ENCODE measurements at regions not wholly inside any gene's neighbourhood (a gene's known extent, or its start where the extent isn't known, plus 50 kb on each side); places are given as distances from the start of the nearest gene placed in this dataset.

- DNase-seq, result no peak
These were observed 210.6 kb upstream of the SOX4 start for GRCh38 chr6:21382821-21383449.

GRCh38 chr6:21383450-21384085 is 210.0 kb upstream of the SOX4 start:
- no peak for DNase-seq

- DNase-seq, result no peak
These were observed 209.3 kb upstream of the SOX4 start for GRCh38 chr6:21384216-21384615.

- no peak for DNase-seq
These were observed 206.8 kb upstream of the SOX4 start for GRCh38 chr6:21386744-21387143.

- DNase-seq, result no peak
These were observed 202.9 kb upstream of the SOX4 start for GRCh38 chr6:21390532-21391213.

- no peak for DNase-seq
These were observed 201.4 kb upstream of the SOX4 start for GRCh38 chr6:21392177-21392576.

GRCh38 chr6:21393441-21394165 is 199.9 kb upstream of the SOX4 start:
- DNase-seq, result no peak

GRCh38 chr6:21395121-21395520 is 198.4 kb upstream of the SOX4 start:
- no peak for DNase-seq

GRCh38 chr6:21396313-21396712 is 197.2 kb upstream of the SOX4 start:
- no peak for DNase-seq

- DNase-seq, result no peak
These were observed 194.7 kb upstream of the SOX4 start for GRCh38 chr6:21398741-21399325.

- DNase-seq, result no peak
These were observed 191.2 kb upstream of the SOX4 start for GRCh38 chr6:21402368-21402767.

GRCh38 chr6:21404577-21404976 is 189.0 kb upstream of the SOX4 start:
- no peak for DNase-seq

GRCh38 chr6:21406316-21406715 is 187.2 kb upstream of the SOX4 start:
- no peak for DNase-seq

- no peak for DNase-seq
These were observed 184.3 kb upstream of the SOX4 start for GRCh38 chr6:21409231-21409630.

- DNase-seq, result no peak
These were observed 180.1 kb upstream of the SOX4 start for GRCh38 chr6:21413428-21413827.

GRCh38 chr6:21414065-21414464 is 179.5 kb upstream of the SOX4 start:
- DNase-seq, result no peak

GRCh38 chr6:21420146-21420878 is 173.2 kb upstream of the SOX4 start:
- DNase-seq, result no peak

- DNase-seq, result no peak
These were observed 172.6 kb upstream of the SOX4 start for GRCh38 chr6:21420926-21421325.

- no peak for DNase-seq
These were observed 170.3 kb upstream of the SOX4 start for GRCh38 chr6:21423106-21423854.

GRCh38 chr6:21426841-21427490 is 166.6 kb upstream of the SOX4 start:
- DNase-seq, result no peak

- no peak for DNase-seq
These were observed 164.3 kb upstream of the SOX4 start for GRCh38 chr6:21429291-21429690.
